NCI-H2107 treated with DMSO at 0.1 percent for 48 hours (cell line): ENCODE measurements at regions not wholly inside any gene's neighbourhood (a gene's known extent, or its start where the extent isn't known, plus 50 kb on each side); places are given as distances from the start of the nearest gene placed in this dataset.
"Not testable (repeated sequence)": the region's sequence is repeated elsewhere in the genome, so short reads cannot be mapped to it uniquely, and the experiment has no call there.

Source experiments
- DNase-seq: peaks from one replicate; lab custom pipeline; 2025; ENCODE audit not compliant: unreplicated experiment; lab: John Stamatoyannopoulos, UW

DNA sequence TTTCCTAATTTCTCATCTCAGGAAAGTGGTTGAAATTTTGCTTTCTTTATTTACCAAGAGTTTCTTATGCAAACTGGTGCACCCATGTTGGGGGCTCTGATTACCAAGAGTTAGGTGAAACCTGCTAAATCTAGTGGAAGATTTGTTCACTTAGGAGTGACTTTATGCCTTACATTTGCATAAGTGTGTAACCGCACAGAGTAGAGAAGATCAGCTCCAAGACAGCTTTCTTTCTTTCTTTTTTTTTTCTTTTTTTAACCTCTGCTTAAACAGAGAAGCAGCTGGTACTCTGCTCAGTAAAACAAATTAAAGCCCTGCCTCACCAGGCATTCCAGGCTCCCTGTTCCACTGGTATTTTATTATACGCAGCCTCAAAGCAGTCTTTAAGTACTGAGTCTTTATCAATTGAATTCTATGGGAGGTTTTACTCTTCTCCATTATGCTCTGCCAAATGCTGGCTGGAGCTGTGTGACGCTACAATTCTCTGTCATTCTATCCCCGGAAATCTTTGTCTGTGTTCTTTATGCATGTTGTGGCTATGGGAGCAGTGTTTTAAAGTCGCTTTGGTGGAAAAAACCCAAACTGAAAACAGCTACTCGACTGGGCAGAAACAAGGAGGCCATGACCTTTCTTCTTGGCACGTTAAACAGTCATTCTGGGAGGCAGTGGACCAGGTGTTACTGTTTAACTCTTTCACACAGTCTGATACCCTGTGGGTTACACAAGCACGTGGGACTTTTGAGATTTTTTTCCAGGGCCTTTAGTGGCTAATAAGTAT is 55.2 kb upstream of the GBE1 start:
- DNase-seq: peak; percentile 85

DNA sequence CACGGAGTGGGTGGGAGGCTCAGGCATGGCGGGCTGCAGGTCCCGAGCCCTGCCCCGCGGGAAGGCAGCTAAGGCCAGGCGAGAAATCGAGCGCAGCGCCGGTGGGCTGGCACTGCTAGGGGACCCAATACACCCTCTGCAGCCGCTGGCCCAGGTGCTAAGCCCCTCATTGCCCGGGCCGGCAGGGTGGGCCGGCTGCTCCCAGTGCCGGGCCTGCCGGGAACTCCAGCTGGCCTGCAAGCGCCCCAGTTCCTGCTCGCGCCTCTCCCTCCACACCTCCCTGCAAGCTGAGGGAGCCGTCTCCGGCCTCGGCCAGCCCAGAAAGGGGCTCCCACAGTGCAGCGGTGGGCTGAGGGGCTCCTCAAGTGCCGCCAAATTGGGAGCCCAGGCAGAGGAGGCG is 50.7 kb upstream of the GBE1 start:
- DNase-seq: not testable (repeated sequence)
